HK-2 (cell line): ENCODE measurements at regions not wholly inside any gene's neighbourhood (a gene's known extent, or its start where the extent isn't known, plus 50 kb on each side); places are given as distances from the start of the nearest gene placed in this dataset.

Experiments used
- DNase-seq: peaks from one replicate; pipeline ENCODE4 v3.0.0-alpha.2; 2018; ENCODE audit not compliant: unreplicated experiment

DNA sequence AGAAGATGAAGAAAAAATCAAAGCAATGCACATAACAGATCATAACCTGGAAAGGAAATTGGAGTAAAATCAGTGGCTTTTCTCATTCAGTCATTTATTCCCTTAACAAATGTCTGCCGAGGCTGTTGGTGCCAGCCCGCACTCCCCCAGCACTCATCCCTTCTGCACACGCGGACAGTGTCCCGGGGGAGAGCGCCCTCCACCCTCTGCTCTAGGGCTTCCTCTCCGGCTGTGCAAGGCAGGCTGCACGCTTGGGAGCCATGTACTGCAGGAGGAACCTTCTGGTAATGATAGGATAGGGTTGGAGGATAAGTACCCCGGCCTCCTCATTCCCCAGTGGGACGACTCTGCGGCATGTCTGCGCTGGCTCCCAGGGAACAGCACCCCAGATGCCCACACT lies 134.5 kb downstream of the PAX1 start:
- DNase-seq, result no peak

DNA sequence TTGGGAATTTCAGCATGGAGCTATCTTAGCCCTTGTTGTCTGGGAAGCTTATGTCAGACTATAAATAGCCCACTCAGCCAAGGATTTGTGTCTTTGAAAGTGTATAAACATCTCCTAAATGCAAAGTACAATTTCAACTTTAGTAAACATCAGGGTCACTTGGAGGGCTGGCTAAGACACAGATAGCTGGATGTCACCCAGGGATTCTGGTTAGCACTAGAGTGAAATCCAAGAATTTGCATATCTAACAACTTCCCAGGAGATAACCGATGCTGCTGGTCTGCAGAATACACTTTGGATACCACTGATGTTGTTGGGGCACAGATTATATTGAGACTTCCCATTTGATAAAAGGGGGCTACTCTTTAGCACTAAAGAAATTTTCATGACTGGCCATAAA lies 130.9 kb downstream of the PAX1 start:
- DNase-seq, result no peak

DNA sequence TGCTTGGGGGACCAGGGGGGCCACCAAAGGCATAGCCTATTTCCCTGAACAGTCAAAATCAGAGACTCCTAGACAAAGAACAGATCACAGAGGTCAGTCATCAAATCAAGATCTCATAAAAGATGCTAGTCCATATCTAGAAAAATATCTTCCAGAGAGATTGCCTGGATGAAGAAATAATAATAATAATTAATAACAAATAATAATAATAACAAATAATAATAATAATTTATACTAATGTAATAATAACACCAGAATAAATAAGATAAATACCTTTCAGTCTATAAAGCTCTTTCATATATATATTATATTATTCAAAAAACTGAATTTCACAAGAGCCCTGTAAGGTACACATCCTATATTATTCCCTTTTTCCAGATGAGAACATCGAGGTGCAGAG lies 129.6 kb downstream of the PAX1 start:
- no peak for DNase-seq

DNA sequence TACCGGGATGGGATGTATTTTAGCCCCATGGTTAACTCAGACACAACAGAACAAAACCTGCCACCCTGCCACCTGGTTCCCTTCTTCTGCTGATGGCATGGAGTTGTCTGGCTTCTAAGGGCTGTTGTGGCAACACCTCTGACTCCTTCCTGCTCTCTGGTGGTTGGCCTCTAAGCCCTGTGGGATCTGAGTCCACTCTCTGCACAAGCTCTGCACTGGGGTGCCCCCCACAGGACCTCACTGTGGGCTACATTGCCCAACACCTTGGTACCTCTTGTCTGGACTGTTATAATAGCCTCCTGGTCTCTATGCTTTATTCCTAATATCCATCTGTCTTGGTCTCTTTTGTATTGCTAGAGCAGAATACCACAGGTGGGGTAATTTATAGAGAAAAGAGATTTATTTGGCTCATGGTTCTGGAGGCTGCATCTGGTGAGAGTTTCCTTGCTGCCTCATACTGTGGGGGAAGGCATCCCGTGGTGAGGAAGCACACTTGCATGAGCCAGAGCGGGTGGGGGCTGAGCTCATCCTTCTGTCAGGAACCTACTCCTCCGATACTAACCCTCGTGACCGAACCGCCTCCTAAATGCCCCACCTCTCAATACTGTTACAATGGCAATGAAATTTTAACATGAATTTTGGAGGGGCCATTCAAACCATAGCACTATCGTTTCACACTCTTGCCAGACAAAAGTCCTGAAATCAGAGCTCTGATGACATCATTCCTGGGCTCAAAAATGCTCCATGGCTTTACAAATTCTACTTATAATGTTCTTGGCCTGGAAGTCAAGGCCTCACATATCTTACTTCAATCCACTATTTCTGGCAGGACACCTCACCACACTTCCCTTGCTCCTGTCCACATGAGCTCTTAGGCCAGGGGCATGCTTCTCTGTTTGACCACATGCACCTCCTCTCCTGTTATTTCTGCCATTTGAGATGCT lies 127.2 kb downstream of the PAX1 start:
- no peak for DNase-seq

DNA sequence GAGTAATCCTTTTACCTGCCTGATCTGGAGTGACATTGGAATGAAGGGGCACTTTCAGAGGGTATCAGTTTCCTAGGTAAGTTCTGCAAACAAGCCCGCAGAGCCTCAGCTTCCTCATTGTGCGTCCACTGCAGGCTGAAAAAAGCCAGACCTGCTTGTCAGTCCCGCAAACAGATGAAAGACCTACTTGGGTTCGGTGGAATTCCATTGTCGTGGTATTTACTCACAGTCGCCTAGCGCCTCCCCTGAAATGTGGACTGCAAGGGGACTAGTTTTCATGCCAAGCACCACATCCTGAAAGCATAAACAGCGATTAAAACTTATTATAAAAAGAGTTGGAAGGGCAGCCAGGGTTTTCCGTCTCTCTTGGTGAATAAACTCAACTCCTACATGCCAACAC lies 121.5 kb downstream of the PAX1 start:
- no peak for DNase-seq

DNA sequence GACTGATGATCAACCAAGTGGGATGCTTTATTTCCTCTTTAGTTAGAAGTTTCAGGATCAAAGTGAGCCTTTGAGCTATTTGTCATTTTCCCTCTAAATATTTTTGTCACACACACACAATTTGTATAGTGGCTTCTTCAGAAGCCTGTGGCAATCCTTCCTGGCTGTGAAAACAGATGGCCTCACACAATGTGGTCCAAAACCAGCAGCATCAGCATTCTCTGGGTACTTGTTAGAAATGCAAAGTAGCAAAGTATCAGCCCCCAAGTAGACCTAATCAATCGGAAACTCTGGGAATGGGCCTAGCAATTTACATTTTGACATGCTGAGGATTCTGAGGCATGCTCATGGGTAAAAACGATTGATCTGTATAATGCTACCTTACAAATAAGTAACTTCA lies 115.9 kb downstream of the PAX1 start:
- no peak for DNase-seq

DNA sequence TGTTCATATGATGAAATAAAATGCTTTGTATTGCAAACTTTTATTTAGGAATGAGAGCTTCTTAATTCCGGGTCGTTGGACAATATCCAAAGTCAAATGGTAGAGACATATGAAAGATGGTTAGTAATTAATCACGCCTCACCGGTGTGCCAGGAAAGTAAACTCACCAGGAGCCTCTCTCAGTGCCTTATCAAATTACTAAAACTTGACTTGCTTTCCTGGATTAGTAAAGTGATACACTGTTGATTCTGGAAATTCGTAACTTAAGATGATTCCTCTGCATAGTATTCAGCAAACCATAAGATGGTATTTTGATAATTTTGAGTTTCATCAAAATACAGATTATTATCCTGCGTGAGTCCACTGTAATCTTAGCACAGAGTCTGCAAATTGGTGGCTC lies 115.2 kb downstream of the PAX1 start:
- no peak for DNase-seq

DNA sequence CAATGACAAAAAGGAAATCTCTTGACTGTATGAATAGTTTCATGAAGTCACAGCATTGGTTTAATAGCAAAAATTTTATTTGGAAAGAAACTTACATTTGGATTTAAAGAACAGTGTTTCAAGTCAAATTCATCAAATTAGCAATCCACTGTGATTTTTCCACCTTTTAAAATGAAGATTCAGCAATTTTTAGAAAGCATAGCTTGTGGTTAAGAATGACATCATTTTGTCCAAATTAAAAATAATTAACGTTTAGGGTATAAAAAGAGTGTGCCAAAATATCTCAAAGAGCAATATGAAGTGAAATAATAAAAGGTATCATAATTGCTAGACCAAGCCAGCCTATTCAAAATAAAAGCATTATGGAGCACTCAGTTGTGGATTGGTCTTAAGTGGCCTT lies 114.6 kb downstream of the PAX1 start:
- no peak for DNase-seq

DNA sequence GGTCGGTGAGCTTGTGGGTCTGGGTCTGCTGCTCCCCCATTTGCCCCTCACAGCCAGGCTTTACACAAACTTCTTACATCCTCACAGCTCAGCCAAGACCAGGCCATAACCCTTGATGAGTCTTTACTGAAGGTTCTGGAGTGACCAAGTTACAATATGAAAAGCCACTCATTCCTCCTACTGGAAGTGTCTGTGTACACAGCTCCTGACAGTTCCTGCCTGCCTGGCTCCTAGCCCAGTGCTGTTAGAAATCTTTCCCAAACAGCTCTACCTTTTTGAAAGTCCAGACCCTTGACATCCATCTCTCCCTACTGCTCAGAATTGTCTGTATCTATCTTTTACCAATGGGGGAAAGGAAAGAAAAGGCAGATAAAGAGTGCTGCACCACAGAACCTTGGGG lies 106.9 kb downstream of the PAX1 start:
- DNase-seq, result no peak

DNA sequence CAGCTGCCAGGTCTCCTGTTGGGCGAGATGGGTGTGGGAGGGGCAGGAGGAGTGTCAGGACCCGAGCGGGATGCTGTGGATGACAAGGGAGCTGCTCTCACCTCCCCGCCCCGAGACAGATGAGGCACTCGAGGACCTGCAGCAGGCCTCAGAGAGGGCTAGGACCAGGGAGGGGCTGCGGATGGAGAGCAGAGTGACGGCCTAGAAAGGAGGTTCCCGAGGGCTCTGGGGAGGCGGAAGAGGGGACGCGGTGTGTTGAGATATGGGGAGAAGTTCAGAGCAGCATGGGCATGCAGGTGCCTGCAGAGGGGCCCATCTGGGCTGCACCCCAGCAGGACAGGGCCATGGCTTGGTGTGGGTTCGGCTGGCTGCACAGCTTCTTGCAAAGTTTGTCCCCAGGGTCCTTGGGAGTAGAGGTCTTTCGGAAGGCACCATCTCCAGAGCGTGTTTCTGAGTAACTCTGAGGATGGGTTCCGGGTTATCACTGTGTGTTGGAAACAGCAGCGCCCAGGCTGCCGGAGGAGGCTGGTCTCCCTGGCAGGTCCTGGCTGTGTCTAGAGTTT lies 104.6 kb downstream of the PAX1 start:
- DNase-seq, result no peak

DNA sequence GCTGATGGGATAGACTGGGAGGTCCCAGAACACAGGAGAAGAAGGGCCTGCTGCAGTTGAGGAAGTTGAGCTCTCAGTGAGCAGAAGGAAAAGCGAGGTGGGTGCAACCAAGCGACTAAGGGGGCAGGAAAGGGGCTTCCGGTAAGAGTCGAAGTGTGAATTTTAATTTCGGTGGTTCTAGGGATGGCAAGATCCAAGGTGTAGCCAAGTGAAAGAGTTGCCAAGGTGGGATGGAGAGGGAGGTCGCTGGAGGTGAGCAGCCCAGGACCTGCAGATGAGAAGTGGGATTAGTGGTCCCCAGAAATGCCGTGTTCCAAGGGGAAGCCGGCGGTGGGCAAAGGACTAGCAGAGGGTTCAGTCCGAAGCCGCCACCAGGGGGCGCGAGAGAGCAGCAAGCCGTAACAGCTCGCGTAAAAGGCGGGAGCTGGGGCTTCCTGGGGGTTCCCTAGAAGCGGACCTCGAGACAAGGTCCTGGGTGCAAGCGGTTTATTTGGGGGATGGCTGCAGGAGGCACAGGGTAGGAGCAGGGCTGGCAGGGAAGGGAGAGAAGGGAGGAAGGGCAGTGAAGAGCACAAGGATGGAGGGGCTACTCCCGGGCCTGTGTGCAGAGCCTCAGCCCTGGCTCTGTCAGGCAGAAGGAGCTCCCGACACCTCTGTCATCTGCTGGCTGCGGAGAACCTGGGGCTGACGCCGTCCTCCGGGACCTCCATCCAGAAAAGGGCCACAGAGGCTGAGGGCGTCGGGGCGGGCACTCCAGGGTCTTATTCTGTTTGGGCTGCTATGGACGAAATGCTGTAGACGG lies 103.6 kb downstream of the PAX1 start:
- peak; percentile 44 for DNase-seq

DNA sequence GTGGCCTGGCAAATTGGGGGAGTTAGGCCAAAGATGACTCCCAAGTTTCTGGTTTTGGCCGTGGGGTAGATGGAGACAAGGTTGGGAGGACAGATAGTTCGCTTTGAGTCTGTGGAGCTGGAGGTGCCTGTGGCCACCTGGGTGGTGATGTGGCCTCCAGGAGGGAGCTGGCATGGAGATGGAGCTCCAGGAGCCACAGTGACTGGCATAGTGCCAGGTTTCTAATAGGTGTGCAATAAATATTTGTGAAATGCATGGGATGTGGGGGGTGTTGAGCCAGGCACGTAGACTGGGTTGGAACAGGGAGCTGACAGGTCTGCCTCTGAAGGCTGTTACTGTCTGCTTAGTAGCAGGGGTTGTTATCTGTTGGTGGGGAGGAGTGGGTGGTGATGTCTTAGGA lies 102.7 kb downstream of the PAX1 start:
- DNase-seq, result no peak

DNA sequence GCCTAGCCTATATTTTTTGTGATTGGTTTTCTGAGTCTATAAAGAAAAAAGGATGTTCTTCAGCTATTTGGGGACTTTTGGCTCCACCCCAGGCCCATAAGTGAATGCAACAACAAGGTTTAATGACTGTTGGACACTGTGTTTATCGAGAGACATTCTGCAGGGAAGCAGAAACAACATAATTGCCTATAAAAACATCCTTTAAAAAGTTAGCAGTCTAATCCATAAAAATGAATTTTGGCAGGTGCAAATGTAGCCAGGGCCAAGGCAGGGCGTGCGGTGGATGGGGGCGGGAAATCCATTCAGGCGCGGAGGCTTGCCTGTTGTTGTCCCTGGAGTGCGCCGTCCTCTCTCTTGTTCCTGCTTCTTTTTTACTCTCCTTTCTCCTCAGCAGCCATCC lies 99.3 kb downstream of the PAX1 start:
- DNase-seq, result no peak

DNA sequence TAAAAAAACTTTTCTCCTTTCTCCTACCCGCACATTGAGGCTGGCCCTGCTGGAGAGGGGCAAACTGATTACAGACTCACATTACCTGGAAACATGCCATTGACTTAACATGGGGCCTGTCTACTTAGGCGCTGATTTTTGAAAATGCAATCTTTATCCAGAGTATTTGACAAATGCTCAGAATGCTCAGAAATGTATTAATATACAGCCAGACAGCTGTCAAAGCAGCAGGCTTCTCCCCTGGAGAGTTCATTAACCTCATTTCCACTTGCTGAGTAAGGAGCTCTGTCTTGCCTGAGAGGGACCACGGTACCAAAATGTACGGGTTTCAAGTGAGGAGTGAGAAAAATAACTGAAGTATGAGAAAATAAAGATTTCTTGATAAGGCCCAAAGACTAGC lies 95.7 kb downstream of the PAX1 start:
- no peak for DNase-seq

DNA sequence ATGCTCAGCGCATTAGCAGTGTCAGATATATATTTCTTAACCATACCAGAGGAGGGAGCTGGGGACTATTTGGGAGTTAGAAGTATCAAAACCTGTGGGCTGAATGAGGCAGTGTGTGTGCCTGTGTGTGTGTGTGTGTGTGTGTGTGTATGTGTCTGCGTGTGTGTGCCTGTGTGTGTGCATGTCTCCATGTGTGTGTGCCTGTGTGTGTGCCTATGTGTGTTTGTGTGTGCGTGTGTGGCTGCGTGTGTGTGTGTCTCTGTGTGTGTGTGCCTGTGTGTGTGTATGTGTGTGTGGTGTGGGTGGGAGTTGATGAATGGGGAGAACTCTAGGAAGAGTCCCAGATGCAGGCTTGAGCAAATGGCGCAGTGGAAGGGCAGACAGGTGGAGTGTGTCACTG lies 92.9 kb downstream of the PAX1 start:
- no peak for DNase-seq

DNA sequence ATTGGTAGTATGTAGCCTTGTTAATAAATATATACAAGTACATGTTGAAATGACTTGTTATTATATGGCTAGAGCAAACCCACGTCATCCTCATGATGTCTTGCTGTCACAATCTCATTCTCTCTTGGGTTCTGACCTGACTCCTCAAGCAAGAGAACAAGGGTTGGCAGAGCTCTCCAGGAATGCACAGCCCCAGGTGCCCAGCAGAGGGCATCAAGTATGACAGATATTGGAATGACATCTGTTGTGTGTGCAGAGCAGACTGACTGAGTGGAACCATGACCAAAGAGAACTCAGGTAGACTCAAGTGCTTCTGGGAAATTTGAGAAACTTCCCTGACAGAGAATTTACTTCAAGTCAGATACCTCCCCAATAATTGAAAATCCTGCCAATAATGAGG lies 90.6 kb downstream of the PAX1 start:
- no peak for DNase-seq

DNA sequence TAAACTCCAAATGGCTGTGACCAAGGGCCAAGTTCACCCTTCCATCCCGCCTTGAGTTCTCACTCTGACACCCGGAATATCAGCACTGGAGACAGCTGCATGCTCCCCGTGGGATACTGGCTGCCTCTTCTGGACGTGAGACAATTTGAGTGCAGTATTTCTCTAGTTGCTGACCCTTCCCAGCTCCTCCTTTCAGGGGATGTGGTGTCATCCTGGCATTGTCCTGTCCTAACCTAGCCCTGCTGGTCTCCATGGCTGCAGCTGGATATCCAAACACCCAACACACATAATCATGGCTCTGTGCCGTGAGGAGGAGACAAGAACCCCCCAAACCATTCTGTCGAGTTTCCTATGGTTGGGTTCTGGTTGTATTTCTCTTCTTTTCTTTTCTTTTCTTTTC lies 82.6 kb downstream of the PAX1 start:
- DNase-seq, result no peak

DNA sequence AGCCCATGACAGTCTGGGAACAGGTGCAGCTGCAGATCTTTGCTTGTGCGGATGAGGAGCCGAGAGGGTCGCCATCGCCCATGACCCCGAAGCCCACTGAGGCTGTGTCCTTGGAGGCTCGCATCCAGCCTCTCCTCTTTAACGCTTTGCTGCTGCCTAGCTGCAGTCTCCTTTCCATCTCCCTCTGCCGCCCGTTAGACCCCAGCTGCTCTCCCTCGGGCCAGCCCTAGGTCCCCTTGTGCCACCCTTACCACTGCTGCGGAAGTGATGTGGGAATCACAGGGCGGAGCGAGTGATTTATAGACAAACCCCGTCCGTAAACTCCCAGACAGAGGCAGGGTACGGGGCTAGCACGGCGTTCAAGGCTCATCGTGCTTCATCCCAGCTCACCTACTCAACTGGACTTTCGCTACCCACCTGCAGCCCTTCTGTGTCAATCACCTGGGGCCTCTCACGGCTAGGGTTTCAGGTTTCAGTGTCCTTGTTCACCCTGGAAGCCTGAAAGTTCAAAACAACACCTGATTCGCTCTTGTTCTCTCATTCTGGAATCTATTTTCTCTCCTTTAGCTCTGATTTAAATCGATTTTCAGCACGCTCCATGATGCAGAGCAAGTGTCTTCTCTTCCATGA lies 76.1 kb downstream of the PAX1 start:
- no peak for DNase-seq

DNA sequence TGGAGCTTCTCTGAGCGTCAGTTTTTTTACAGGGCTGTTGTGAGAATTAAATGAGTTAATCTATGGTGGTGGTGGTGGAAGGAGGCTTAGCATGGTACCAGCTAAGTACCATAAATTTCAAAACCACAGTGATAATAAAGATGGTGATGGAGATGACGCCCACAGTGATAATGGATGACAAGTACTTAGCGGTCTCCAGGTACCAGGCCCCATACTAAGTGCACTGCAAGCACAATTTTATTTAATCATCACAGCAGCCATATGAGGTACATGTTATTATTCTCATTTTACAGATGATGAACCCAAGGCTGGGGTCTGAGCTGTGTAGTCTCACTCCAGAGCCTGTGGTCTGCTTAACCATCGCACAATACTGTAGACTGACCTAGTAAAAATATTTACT lies 75.1 kb downstream of the PAX1 start:
- no peak for DNase-seq
